ENCODE measurements at regions not wholly inside any gene's neighbourhood (a gene's known extent, or its start where the extent isn't known, plus 50 kb on each side); places are given as distances from the start of the nearest gene placed in this dataset.

DNA sequence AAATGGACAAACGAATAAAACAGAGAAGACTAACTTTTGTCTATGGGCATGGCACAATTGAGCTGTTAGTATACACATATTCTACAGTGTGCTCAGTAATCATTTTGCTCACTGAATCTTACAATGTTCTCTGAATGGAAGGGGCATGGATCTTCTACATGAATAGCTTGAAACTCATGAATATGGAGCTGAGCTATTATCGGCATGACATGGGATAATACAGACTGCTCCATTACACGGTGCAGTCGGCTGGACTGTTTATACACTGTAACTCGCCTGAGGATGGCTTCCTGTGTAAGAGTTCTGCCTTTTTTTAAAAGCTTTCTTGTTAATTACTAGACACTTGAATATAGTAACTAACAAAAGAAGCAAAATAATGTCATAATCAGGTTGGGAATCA, 368.5 kb upstream of the MAD2L1 start:
- intact Hi-C loops (cut with DNase I; ENCODE audit: low total_unique reads) = no loop called here
- H3K27ac ChIP-seq = no peak overlapping the region
- TF ChIP-seq POLR2A (IDR thresholded peaks at IDR 0.05) = no peak
- TF ChIP-seq, protein P1, sequence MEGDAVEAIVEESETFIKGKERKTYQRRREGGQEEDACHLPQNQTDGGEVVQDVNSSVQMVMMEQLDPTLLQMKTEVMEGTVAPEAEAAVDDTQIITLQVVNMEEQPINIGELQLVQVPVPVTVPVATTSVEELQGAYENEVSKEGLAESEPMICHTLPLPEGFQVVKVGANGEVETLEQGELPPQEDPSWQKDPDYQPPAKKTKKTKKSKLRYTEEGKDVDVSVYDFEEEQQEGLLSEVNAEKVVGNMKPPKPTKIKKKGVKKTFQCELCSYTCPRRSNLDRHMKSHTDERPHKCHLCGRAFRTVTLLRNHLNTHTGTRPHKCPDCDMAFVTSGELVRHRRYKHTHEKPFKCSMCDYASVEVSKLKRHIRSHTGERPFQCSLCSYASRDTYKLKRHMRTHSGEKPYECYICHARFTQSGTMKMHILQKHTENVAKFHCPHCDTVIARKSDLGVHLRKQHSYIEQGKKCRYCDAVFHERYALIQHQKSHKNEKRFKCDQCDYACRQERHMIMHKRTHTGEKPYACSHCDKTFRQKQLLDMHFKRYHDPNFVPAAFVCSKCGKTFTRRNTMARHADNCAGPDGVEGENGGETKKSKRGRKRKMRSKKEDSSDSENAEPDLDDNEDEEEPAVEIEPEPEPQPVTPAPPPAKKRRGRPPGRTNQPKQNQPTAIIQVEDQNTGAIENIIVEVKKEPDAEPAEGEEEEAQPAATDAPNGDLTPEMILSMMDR (IDR thresholded peaks at IDR 0.05 in 4 of 5, conservative IDR thresholded peaks at IDR 0.05 in 1 of 5) = no peak
- ATAC-seq (no peak), DNase-seq (no peak)
- in situ Hi-C loops (cut with MboI; ENCODE audit: low sequenced_read_pairs in 4 of 4) = no loop called here
- H3K4me3 ChIP-seq = no peak overlapping the region
- no peaks in the 10 kb centered on the region for H3K4me1 ChIP-seq
- H3K36me3 ChIP-seq = no peaks in the 10 kb centered on the region
- H3K9me3 ChIP-seq = no peaks in the 10 kb centered on the region
- no peaks in the 10 kb centered on the region for H3K27me3 ChIP-seq

DNA sequence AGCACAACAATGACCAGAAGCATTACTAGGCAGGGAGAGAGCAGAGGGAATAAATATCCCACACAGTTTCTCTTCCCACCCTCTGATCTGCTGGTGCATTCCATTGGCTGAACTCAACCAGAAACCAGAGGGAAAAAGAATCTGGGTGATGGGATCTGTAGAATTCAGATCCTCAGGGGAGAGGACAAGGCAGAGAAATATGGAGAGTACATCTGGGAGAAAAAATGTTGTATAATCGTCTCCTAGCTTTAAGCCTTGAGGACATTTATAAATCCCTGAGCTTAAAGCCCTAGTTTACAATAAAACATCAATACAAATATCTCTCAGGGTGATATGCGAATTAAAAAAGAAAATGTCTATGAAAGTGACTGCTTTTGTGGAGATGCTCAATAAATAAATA, 368.1 kb upstream of the MAD2L1 start:
- ATAC-seq (no peak), DNase-seq (no peak)
- Histone ChIP-seq H3K9me3 (no peaks in the 10 kb centered on the region), H3K27me3 (no peaks in the 10 kb centered on the region), H3K4me1 (no peaks in the 10 kb centered on the region), H3K4me3 (no peak overlapping the region), H3K36me3 (no peaks in the 10 kb centered on the region), H3K27ac (no peak overlapping the region)
- TF ChIP-seq, protein P1 (IDR thresholded peaks at IDR 0.05 in 4 of 5, conservative IDR thresholded peaks at IDR 0.05 in 1 of 5) = no peak
- TF ChIP-seq POLR2A (IDR thresholded peaks at IDR 0.05) = no peak
- in situ Hi-C loops (cut with MboI; ENCODE audit: low sequenced_read_pairs in 4 of 4) = no loop called here
- intact Hi-C loops (cut with DNase I; ENCODE audit: low total_unique reads) = no loop called here

DNA sequence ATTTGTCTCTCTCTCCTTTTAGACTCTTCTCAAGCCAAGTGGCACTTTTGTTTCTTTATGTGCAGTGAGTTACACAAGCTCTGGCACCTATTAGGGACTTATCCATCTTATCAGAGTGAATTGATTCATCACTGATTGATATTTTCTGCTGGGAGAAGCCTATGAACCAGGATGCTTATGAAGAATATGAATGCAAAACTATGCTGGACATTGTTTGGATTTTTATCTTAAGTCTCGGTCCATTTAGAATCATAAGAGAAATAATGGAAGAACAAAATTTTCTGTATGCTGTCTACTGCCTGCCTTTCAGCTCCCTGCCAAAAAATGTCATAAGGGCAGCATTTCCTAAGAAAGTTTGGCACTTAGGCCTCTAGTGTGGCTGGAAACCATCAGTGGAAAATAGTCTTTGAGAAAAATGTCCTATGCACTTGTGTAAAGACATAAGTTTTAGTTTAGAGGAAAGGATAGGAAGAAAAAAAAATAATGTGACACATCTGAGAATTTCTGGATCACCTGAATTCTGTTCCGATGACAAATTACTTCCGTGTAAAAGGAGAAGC, 365.7 kb upstream of the MAD2L1 start:
- H3K4me1 ChIP-seq = no peaks in the 10 kb centered on the region
- no peaks in the 10 kb centered on the region for H3K36me3 ChIP-seq
- no peaks in the 10 kb centered on the region for H3K27me3 ChIP-seq
- in situ Hi-C loops (cut with MboI; ENCODE audit: low sequenced_read_pairs in 4 of 4) = no loop called here
- DNase-seq (no peak), ATAC-seq (no peak)
- no peak overlapping the region for H3K27ac ChIP-seq
- intact Hi-C loops (cut with DNase I; ENCODE audit: low total_unique reads) = no loop called here
- TF ChIP-seq, protein P1 (IDR thresholded peaks at IDR 0.05 in 4 of 5, conservative IDR thresholded peaks at IDR 0.05 in 1 of 5) = no peak
- TF ChIP-seq POLR2A (IDR thresholded peaks at IDR 0.05) = no peak
- no peaks in the 10 kb centered on the region for H3K9me3 ChIP-seq
- no peak overlapping the region for H3K4me3 ChIP-seq

DNA sequence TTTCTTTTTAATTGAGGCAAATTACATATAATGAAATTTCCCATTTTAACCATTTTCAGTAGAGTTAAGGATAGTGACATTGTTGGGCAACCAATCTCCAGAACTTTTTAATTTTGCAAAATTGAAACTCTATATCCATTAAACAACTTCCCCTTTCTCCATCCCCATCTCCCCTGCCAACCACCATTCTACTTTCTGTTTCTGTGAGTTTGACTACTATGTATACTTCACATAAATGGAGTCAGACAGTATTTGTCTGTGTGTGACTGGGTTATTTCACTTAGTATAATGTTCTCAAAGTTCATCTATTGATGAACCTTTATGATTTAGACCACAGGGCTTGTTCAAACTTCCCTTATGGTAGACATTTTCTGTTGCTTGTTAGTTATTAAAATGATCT, 364.5 kb upstream of the MAD2L1 start:
- Histone ChIP-seq H3K27me3 (no peaks in the 10 kb centered on the region), H3K36me3 (no peaks in the 10 kb centered on the region), H3K27ac (no peak overlapping the region), H3K4me1 (no peaks in the 10 kb centered on the region), H3K9me3 (no peaks in the 10 kb centered on the region), H3K4me3 (no peak overlapping the region)
- ATAC-seq (no peak), DNase-seq (no peak)
- in situ Hi-C loops (cut with MboI; ENCODE audit: low sequenced_read_pairs in 4 of 4) (no loop called here), intact Hi-C loops (cut with DNase I; ENCODE audit: low total_unique reads) (no loop called here)
- TF ChIP-seq POLR2A (IDR thresholded peaks at IDR 0.05) = no peak
- TF ChIP-seq, protein P1 (IDR thresholded peaks at IDR 0.05 in 4 of 5, conservative IDR thresholded peaks at IDR 0.05 in 1 of 5) = no peak

DNA sequence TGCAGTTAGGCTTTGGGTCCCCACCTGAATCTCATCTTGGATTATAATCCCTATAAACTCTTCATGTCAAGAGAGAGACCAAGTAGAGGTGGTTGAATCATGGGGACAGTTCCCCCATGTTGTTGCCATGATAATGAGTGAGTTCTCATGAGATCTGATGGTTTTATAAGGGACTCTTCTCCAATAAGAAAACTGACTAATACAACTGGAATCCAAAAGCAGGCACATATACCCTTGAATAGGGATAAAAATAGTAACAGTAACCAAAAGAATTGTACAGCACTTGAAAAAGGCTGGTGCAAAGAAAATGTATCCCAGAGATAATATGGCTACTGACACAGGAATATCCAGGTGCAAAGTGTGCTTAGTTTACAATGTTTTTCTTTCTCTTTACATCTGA, 351.5 kb upstream of the MAD2L1 start:
- intact Hi-C loops (cut with DNase I; ENCODE audit: low total_unique reads) = no loop called here
- no peak for ATAC-seq
- Histone ChIP-seq H3K36me3 (no peaks in the 10 kb centered on the region), H3K27me3 (no peaks in the 10 kb centered on the region), H3K9me3 (no peaks in the 10 kb centered on the region), H3K27ac (no peak overlapping the region), H3K4me1 (no peaks in the 10 kb centered on the region), H3K4me3 (no peak overlapping the region)
- DNase-seq = no peak
- in situ Hi-C loops (cut with MboI; ENCODE audit: low sequenced_read_pairs in 4 of 4) = no loop called here
- no peak for TF ChIP-seq POLR2A (IDR thresholded peaks at IDR 0.05)
- TF ChIP-seq, protein P1 (IDR thresholded peaks at IDR 0.05 in 4 of 5, conservative IDR thresholded peaks at IDR 0.05 in 1 of 5) = no peak
